Activated CD4-positive, alpha-beta T cell treated with anti-CD3 and anti-CD28 coated beads for 24 hours (primary cell): ENCODE measurements at regions not wholly inside any gene's neighbourhood (a gene's known extent, or its start where the extent isn't known, plus 50 kb on each side); places are given as distances from the start of the nearest gene placed in this dataset.

Experiments used
- DNase-seq, 2 donors: peaks; one replicate each; pipeline ENCODE4 v3.0.0-alpha.2; 2020; ENCODE audit warnings: low read depth in 2 of 2

GRCh38 chrX:97666890-97667289, 783.2 kb downstream of the RPA4 start:
- DNase-seq, result no peak

GRCh38 chrX:97668126-97668525, 784.4 kb downstream of the RPA4 start:
- no peak for DNase-seq

GRCh38 chrX:97672138-97672537, 788.4 kb downstream of the RPA4 start:
- DNase-seq, result no peak

- DNase-seq, result no peak
Observed at GRCh38 chrX:97672608-97673007, 788.9 kb downstream of the RPA4 start.

GRCh38 chrX:97673135-97673534, 789.4 kb downstream of the RPA4 start:
- DNase-seq, result no peak

- DNase-seq, result no peak
Observed at GRCh38 chrX:97682991-97683840, 799.5 kb downstream of the RPA4 start.

- DNase-seq, result no peak
Observed at GRCh38 chrX:97685753-97686152, 802.0 kb downstream of the RPA4 start.

- no peak for DNase-seq
Observed at GRCh38 chrX:97691901-97692455, 808.3 kb downstream of the RPA4 start.

GRCh38 chrX:97692575-97692974, 808.9 kb downstream of the RPA4 start:
- no peak for DNase-seq

GRCh38 chrX:97700547-97700946, 816.8 kb downstream of the RPA4 start:
- no peak for DNase-seq

- DNase-seq, result no peak
Observed at GRCh38 chrX:97704474-97704873, 820.8 kb downstream of the RPA4 start.

- no peak for DNase-seq
Observed at GRCh38 chrX:97704881-97705280, 821.2 kb downstream of the RPA4 start.

GRCh38 chrX:97705936-97706335, 822.2 kb downstream of the RPA4 start:
- no peak for DNase-seq

- no peak for DNase-seq
Observed at GRCh38 chrX:97714072-97714471, 830.4 kb downstream of the RPA4 start.

- DNase-seq, result no peak
Observed at GRCh38 chrX:97728215-97728614, 844.5 kb downstream of the RPA4 start.

- DNase-seq, result no peak
Observed at GRCh38 chrX:97740044-97740443, 856.3 kb downstream of the RPA4 start.

GRCh38 chrX:97740886-97741285, 857.2 kb downstream of the RPA4 start:
- no peak for DNase-seq

- DNase-seq, result peak in 1 of 2 donors; percentile 1
Observed at GRCh38 chrX:97743014-97743413, 859.3 kb downstream of the RPA4 start.

GRCh38 chrX:97747346-97747745, 863.6 kb downstream of the RPA4 start:
- DNase-seq, result no peak

- no peak for DNase-seq
Observed at GRCh38 chrX:97751016-97751415, 867.3 kb downstream of the RPA4 start.

- DNase-seq, result no peak
Observed at GRCh38 chrX:97751735-97752134, 868.0 kb downstream of the RPA4 start.

- no peak for DNase-seq
Observed at GRCh38 chrX:97756879-97757278, 873.2 kb downstream of the RPA4 start.

GRCh38 chrX:97763391-97763790, 879.7 kb downstream of the RPA4 start:
- DNase-seq, result no peak

- no peak for DNase-seq
Observed at GRCh38 chrX:97763981-97764380, 880.3 kb downstream of the RPA4 start.
